Tibial nerve (tissue), 3 donors: ENCODE measurements at regions not wholly inside any gene's neighbourhood (a gene's known extent, or its start where the extent isn't known, plus 50 kb on each side); places are given as distances from the start of the nearest gene placed in this dataset.

Experiments used
- POLR2A ChIP-seq, 2 donors: fragments of 450-650 bp; IDR thresholded peaks; one replicate each; pipeline ENCODE4 v1.6.1; 2017; ENCODE audit warnings: antibody characterized with exemption in 2 of 2, mild to moderate bottlenecking in 2 of 2, moderate library complexity in 2 of 2
- TF ChIP-seq, protein P1 (sequence below), 5 experiments: fragments of 200-600 bp in 3 of 5; fragments of 450-650 bp in 2 of 5; sonication (generic) in 3 of 5; IDR thresholded peaks; one replicate each; pipeline ENCODE4 v1.5.1; 2016 to 2019; ENCODE audit warnings: antibody characterized with exemption in 5 of 5, mild to moderate bottlenecking in 3 of 5, moderate library complexity in 2 of 5

DNA sequence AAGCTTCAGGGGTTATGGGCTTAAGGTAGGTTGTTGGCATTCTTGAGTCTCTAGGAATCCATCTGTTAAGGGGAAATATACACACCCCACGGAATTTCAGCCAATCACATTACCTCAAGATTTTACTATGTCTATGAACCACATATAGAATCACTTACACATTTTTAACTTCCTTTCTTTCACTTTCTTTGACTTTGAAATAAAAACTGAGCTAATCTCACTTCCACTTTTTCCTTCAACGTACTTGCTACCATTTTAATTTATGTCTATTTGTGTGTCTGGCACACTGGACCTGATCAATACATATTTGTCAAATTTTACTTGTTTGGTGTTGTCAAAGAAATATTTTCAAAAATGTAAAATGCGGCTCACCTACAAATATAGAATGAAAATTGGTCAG, 545.4 kb upstream of the JAG1 start:
- no peak for TF ChIP-seq POLR2A (IDR thresholded peaks at IDR 0.05)
- TF ChIP-seq, protein P1, sequence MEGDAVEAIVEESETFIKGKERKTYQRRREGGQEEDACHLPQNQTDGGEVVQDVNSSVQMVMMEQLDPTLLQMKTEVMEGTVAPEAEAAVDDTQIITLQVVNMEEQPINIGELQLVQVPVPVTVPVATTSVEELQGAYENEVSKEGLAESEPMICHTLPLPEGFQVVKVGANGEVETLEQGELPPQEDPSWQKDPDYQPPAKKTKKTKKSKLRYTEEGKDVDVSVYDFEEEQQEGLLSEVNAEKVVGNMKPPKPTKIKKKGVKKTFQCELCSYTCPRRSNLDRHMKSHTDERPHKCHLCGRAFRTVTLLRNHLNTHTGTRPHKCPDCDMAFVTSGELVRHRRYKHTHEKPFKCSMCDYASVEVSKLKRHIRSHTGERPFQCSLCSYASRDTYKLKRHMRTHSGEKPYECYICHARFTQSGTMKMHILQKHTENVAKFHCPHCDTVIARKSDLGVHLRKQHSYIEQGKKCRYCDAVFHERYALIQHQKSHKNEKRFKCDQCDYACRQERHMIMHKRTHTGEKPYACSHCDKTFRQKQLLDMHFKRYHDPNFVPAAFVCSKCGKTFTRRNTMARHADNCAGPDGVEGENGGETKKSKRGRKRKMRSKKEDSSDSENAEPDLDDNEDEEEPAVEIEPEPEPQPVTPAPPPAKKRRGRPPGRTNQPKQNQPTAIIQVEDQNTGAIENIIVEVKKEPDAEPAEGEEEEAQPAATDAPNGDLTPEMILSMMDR (IDR thresholded peaks at IDR 0.05), result no peak
